GM19324 (cell line): ENCODE measurements at regions not wholly inside any gene's neighbourhood (a gene's known extent, or its start where the extent isn't known, plus 50 kb on each side); places are given as distances from the start of the nearest gene placed in this dataset.

Source experiments
- ATAC-seq: cut with Tn5 transposase; IDR thresholded peaks from one replicate; pipeline ENCODE4 v1.9.1; 2021; ENCODE audit warnings: mild to moderate bottlenecking, moderate library complexity; ENCODE audit not compliant: unreplicated experiment, low FRiP score

DNA sequence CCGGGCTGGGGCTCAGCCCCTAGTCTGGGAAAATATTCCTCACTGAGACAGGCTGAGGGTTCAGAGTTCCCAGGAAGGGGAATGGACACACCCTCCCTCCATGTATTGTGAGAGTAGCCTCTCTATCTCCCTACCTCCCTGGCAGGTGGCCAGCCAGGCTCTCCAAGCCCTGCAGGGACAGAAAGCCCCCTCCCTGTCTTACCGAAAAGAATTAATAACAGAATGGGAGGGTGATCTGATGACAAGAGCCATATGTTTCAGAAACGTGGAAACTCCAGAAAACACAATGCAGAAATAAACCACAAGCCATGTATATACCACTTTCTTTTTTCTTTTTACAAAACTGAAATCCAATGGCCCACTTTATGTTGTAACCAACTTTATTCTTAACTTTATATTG is 140.0 kb downstream of the CHST1 start:
- ATAC-seq: no peak

- ATAC-seq: no peak
Observed at GRCh38 chr11:45523760-45524159, 141.7 kb downstream of the CHST1 start.

- no peak for ATAC-seq
Observed at GRCh38 chr11:45518833-45519535, 146.4 kb downstream of the CHST1 start.

GRCh38 chr11:45518141-45518832 is 147.1 kb downstream of the CHST1 start:
- ATAC-seq: no peak

DNA sequence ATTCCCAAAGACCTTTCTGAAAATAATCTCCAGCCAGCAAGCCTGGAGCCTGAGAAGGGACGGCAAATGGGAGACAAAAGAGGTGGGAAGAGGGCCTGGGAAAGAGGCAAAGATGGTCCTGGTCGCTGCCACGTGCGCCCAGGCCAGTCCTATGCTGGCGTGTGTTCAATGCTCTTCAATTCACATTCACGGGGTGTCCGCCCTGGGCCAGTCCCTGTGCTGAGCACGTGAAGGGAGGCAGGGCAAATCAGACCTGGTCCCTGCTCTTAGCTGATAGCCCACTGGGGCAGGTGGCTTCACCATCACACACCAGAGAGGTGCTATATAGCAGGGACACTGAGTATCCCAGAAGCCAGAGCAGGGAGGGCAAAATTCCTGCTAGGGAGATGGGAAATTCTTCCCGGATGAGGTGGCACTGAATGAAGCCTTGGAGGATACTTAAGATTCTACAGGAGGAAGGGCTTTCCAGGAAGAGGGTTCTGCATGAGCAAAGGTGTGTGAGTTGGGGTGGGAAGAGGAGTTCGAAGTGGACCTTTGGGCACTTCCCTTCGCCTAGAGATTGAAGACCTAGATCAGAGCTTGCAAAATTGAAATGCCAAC is 148.2 kb downstream of the CHST1 start:
- no peak for ATAC-seq

GRCh38 chr11:45513821-45514340 is 151.5 kb downstream of the CHST1 start:
- ATAC-seq: no peak

- ATAC-seq: no peak
Observed at GRCh38 chr11:45512471-45513148, 152.8 kb downstream of the CHST1 start.

- ATAC-seq: no peak
Observed at GRCh38 chr11:45511566-45511965, 153.9 kb downstream of the CHST1 start.

GRCh38 chr11:45507916-45508315 is 157.5 kb downstream of the CHST1 start:
- no peak for ATAC-seq

DNA sequence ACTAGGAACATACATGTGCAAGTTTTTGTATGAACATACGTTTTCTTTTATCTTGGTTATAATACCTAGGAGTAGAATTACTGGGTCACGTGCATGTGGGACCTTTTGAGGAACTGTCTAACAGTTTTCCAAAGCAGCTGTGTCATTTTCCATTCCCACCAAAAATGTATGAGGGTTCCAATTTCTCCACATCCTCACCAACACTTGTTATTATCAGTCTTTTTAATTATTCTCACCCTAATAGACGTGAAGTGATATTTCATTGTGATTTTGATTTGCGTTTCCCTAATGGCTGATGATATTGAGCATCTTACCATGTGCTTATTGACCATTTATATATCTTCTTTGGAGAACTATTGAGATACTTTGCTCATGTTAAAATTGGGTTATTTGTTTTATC is 162.1 kb downstream of the CHST1 start:
- no peak for ATAC-seq

- ATAC-seq: no peak
Observed at GRCh38 chr11:45502226-45502545, 163.2 kb downstream of the CHST1 start.

- ATAC-seq: no peak
Observed at GRCh38 chr11:45501392-45502225, 163.8 kb downstream of the CHST1 start.

GRCh38 chr11:45500451-45500850 is 165.0 kb downstream of the CHST1 start:
- ATAC-seq: no peak

DNA sequence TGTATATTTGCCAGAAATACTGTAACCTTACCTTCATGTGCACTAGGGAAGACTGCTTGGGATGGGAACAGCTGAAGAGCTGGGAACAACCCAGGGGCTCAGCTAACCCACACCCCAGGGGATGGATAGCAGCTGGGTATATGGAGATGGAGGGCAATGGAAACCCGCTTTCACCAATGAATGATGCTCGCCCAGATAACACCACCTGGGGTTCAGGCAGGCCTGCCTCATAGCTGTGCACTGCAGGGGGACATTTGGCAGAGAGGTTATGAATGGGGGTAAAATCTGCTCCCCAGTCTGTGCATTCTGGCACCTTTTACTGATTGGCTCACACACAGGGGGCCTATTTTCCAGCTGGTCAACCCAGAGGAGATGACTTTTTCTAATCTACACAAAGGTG is 170.7 kb downstream of the CHST1 start:
- ATAC-seq: no peak

- ATAC-seq: no peak
Observed at GRCh38 chr11:45489281-45489905, 176.0 kb downstream of the CHST1 start.

GRCh38 chr11:45486461-45486860 is 179.0 kb downstream of the CHST1 start:
- ATAC-seq: no peak

- no peak for ATAC-seq
Observed at GRCh38 chr11:45485070-45485707, 180.2 kb downstream of the CHST1 start.

DNA sequence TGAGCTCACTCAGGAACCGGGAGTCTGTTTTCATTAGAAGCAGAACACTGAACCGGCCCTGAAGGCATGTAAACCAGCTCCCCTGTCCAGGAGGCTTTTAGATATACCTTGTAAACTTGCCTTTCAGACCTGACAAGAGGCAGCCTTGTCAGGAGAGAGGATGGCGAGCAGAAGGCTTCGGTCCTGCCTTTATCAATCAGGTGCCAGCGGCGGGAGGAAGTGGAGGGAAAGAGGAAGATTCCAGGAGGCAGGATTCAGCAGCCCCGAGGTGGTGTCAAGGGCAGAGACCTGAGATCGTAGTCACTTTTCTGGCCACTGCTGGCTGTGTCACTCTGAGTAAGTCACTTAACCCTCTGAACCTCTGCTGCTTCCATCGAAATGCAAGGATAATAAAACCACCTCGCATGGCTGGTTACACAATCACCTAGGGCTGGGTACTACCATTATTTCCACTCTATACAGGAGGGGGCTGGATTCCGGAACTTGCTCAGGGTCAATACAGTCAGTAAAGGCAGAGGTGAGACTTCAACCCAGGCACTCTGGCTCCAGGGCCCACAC is 181.0 kb downstream of the CHST1 start:
- no peak for ATAC-seq

GRCh38 chr11:45483416-45483815 is 182.0 kb downstream of the CHST1 start:
- no peak for ATAC-seq
